DMS79 (cell line): ENCODE measurements at regions not wholly inside any gene's neighbourhood (a gene's known extent, or its start where the extent isn't known, plus 50 kb on each side); places are given as distances from the start of the nearest gene placed in this dataset.
"Not testable (repeated sequence)": the region's sequence is repeated elsewhere in the genome, so short reads cannot be mapped to it uniquely, and the experiment has no call there.

Experiments
- DNase-seq: peaks from one replicate; lab custom pipeline; 2025; lab: John Stamatoyannopoulos, UW

DNA sequence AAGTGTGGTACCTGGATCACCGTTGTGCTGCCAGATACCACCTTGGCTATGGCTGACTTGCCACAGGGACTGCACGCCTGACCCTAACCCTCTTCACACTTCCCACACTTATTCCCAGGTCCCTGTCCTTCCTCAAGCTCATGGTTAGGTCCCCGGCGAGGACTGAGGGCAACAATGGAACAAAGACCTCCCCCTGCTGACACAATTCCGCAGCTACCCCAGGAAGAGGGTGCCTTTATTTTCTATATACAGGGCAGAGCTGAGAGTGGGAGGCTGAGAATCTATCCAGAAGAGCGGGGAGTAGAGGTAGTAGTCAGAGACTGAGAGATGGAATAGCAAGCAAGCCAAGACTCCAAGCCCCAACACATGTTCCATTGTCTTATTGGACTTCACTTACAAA, 118.1 kb upstream of the SEM1 start:
- no peak for DNase-seq

DNA sequence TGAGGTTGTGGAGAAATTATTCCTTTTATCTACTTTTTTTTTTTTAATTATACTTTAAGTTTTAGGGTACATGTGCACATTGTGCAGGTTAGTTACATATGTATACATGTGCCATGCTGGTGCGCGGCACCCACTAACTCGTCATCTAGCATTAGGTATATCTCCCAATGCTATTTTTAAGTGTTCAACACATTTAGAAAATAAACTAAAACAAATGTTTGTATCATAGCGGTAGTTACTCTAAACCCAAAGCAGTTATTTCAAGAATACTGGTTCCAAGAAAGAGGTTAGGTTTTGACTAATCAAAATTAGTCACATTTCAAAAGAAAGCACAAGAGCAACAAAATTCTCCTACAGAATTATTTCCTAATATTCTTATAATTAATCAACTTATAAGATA, 119.5 kb upstream of the SEM1 start:
- DNase-seq, result not testable (repeated sequence)

GRCh38 chr7:96831446-96831845, 121.8 kb upstream of the SEM1 start:
- DNase-seq, result no peak

- no peak for DNase-seq
Observed at GRCh38 chr7:96832092-96832662, 122.5 kb upstream of the SEM1 start.

GRCh38 chr7:96833676-96834453, 124.2 kb upstream of the SEM1 start:
- DNase-seq, result no peak

DNA sequence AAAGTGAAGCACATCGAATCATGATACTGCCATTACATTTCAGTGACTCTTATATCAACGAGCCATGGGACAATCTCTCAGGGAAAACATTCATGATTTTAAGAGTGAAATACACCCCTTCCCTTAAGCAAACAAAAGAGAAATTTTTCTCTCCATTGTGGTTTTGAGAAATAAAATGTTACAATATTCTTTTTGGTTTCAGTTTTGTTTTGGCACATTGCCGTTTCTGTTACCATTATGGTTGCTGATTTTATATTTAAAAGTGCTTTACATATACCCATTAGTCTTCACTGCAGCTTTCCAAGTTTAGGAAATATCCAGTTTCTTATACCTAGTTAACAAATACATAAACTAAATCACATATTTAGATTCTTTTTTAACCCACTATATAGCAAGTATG, 126.8 kb upstream of the SEM1 start:
- no peak for DNase-seq

DNA sequence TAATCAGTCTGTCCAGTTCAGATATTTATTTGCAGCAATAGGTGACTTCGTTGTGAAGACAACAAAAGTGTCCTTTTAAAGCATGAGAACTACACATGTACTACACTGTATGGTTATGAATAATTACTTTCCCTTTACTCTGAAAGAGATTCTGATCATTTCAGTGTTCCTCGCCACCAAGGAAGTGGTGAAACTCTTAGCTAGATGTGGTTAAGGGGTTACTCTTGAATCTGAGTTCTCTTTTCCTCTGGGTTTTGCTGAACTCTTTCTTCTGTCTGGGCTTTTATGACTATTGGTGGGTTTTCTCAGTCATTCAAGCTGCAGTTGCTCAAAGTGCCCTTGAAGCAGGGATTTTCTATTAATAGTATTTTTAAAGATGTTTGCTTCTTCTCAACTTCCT, 127.9 kb upstream of the SEM1 start:
- no peak for DNase-seq

GRCh38 chr7:96838481-96838880, 128.8 kb upstream of the SEM1 start:
- no peak for DNase-seq

GRCh38 chr7:96855139-96855538, 145.5 kb upstream of the SEM1 start:
- DNase-seq, result no peak

DNA sequence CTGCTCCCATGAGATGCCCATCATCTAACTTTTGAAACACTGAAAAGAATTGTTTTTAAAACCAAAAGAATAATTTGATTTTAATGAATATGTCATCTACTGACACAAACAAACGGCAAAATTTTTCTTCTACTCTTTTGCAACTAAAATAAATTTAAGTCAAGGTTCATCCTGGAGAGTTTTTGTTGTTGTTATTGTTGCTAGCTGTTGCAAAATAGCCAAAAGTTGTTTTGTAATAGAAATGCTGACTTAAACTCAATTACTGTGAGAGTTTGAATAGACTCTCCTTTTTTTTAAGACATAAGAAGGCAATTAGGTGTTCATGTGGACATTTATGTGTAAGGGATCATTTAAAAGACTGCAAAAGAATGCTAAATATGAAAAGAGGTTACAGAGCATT, 146.0 kb upstream of the SEM1 start:
- no peak for DNase-seq

DNA sequence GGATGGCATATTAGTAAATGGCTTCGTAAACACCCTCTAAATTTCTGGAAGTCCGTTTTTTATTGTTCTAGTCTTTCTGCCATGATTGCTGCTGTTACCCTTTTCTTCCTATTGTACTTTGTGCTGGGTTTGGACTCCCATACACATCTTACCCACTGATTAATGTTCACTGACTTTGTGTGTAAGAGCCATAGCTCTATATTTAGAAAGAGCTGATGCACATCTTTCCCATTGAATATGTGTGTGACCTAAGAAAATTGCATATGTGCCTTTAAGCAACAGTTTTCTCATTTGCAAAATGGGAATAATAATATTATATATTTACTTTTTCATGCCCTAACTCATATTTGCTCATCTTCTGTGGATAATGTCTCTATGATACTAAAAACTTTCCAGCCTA, 135.8 kb upstream of the DLX6 start:
- no peak for DNase-seq

- no peak for DNase-seq
Observed at GRCh38 chr7:96870185-96870584, 135.2 kb upstream of the DLX6 start.

GRCh38 chr7:96870934-96871333, 134.4 kb upstream of the DLX6 start:
- DNase-seq, result no peak

- no peak for DNase-seq
Observed at GRCh38 chr7:96887426-96887825, 117.9 kb upstream of the DLX6 start.

DNA sequence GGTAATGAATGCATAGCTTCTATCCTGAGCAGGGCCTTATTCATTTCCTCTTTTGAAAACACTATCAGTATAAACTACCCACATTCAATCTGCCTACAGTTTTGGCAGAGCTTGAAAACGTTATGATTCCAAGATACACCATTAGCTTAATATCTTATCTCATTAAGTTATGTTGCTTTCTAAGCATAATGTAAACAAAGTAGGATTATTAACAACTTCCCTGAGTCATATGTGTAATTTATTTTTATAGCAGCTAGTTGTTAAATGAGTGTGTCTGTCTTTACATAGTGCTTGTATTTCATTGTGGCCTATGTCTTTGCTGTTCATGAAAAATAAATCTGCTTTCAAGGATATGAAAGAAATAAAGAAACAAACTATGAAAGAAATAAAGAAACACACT, 106.2 kb upstream of the DLX6 start:
- no peak for DNase-seq

DNA sequence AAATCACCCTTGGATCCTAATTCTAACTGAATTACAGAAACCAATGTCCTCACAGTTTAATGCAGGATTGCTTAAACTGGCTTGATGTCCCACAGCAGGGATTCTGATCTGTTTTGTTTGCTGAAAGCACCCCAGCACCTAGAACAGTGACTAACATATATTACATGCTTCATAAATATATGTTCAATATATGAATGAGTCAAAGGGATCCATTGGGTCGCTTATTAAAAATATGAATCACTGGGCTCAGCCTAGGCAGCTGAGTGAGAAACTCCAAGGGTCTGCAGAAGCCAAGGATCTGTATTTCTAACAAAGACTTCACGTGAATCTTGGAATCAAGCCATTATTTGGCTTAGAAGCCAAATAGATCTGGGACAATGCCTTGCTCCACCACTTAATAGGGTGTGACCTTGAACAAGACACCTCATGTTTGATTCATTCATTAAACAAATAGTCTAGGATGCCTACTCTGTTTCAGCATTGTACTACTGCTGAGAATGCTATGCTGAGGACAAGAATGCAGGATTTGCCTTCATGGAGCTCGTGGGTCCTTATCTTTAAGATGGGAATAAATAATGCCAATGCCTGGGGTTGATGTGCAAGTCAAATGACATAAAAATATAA, 103.4 kb upstream of the DLX6 start:
- peak; percentile 59 for DNase-seq

- DNase-seq, result no peak
Observed at GRCh38 chr7:96903906-96904305, 101.4 kb upstream of the DLX6 start.

GRCh38 chr7:96910486-96910885, 94.9 kb upstream of the DLX6 start:
- DNase-seq, result no peak

- DNase-seq, result no peak
Observed at GRCh38 chr7:96915029-96915428, 90.3 kb upstream of the DLX6 start.

- DNase-seq, result no peak
Observed at GRCh38 chr7:96920064-96920463, 85.3 kb upstream of the DLX6 start.

DNA sequence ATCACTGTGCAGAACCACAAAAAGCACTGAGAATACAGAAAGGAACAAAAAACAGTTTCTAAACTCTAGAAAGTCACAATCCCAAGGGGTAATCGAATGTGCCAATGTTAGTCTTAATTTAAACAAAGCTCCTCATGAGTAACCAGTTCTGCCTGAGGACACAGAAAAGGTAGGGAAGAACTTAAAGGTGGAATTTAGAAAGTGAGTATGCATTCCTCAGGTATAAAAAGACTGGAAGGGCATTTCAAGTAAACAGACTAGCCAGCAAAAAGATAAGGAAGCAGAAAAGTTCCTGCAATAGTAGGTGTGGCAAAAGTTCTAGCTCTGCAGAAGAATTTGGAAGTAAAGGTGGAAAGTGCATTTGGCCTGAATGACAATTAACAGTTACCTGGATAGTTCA, 84.6 kb upstream of the DLX6 start:
- DNase-seq, result no peak

- no peak for DNase-seq
Observed at GRCh38 chr7:96921231-96921630, 84.1 kb upstream of the DLX6 start.

- no peak for DNase-seq
Observed at GRCh38 chr7:96921771-96922170, 83.6 kb upstream of the DLX6 start.

DNA sequence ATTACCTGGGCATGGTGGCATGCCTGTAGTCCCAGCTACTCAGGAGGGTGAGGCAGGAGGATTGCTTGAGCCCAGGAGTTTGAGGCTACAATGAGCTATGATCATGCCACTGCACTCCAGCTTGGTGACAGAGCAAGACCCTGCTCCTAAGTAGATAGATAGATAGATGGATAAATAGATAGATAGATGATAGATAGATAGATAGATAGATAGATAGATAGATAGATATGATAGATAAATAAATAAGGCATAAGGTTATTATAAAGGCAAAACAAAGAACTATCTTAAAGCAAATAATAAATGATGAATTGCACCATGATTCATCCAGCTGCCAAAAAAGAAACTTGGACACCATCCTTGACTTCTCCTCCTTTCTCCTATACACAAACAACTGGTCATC, 82.0 kb upstream of the DLX6 start:
- DNase-seq, result not testable (repeated sequence)
